ENCODE measurements at regions not wholly inside any gene's neighbourhood (a gene's known extent, or its start where the extent isn't known, plus 50 kb on each side); places are given as distances from the start of the nearest gene placed in this dataset.
"Not testable (repeated sequence)": the region's sequence is repeated elsewhere in the genome, so short reads cannot be mapped to it uniquely, and the experiment has no call there.

DNA sequence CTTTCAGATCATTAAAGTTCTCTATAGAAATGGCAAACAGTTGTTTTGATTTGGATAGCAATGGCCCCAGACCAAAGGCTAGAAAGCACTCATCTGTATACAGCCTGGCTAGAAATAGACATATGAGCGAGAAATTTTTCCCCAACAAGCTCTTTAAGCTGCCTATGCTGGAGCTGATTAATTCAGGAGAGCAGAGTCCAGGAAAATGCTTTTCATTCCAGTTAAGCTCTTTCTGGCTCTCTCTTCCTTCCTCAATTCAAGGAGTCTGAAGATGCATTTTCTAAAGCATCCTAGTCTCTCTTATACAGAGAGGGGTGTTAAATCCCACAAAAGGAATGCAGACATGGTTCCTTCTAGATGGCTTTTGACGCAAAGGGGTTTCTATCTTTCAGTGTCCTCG, 141.7 kb upstream of the RAI2 start:
- no peak for DNase-seq

DNA sequence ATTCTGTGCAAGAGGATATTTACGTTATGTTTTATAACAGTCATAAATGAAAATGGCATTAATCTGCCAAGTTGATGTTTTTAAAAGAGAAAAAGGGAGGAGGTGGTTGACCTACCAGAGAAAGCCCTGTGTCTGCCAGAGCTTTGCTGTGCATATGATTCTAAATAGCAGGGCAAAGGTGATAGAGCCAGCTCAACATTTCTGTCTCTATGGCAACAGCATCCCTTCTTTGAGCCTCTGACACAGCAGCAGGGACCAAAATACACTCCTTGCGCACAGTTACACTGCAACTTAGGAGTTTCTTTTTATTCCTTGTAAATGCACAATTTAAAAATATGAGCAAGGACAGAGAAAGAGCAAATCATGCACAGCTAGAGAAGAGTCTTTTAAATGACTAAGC, 133.3 kb upstream of the RAI2 start:
- DNase-seq, result no peak

DNA sequence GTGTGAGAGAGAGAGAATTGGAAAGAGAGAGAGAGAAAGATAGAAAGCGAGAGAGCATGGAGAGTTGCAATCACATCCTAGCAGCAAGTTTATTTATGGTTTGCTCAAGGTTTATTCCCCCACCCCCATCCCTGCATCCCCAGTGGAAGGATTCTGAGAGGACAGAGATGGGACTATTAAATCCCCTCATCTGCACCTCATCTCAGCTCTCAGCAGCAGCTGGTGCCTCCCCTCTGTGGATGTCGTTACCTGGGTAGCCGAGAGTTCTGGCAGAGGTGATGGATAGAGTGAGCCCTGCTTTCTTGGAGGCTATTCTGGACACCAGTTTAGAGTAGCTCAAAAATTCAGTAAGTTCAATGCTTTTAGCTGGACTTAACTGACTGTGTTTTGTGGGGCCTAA, 132.0 kb upstream of the RAI2 start:
- DNase-seq, result no peak

GRCh38 chrX:17990532-17990931, 129.4 kb upstream of the RAI2 start:
- DNase-seq, result no peak

GRCh38 chrX:17987783-17988182, 126.7 kb upstream of the RAI2 start:
- DNase-seq, result peak; percentile 52

DNA sequence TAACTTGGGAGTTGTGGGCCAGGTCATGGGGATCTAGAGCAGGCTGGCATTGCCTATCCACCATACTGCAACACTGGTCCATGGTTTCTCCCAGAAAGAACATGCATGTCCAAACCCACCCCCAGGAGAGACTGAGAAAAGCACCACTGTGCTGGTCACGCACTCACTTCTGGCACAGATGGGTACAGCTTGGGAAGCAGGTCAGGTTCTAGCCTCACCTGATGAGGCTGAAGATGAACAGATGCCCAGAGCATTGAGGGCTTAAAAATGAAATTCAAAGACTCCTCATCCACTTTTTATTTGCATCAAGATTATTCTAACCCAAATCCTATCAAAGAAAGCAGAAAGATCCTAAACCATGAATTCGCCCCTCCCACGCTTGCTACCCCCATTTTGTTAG, 125.9 kb upstream of the RAI2 start:
- DNase-seq, result no peak

DNA sequence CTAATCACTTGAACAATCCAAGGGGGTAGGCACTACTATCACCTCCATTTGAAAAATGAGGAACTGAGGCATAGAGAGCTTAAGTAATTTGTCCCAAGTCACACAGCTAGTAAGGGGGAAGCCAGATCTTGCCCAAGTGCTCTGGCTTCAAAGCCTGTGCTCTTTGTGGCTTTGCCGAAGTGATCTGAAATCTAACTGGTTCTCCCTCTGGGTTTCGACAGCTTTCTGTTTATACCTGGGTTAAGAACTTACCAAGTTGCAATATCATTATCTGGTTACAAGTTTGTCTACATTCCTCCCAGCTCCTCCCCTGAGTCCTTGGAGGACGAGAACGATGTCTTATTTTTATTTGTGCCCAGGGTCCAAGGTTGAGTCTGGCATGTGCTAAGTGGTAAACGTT, 125.3 kb upstream of the RAI2 start:
- DNase-seq, result no peak

DNA sequence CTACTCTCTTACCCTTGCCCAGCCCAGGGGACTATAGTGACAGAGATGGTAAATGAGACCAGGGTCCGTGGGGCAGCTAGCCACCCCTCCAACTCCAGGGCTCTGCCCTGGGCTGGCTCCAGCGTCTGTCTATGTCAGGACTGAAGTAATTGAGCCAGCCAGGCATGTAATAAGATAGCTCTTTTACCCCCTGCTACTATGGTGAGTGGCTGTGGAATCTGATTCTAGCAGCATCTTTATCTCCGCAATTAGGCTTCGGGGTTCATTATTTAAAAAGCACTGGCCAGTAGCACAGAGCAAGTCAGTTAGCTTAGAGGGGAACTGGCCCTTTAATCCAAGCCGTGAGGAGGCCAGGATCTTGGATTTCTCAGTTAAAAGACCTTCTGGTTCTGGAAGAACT, 123.3 kb upstream of the RAI2 start:
- DNase-seq, result no peak

GRCh38 chrX:17983389-17983788, 122.3 kb upstream of the RAI2 start:
- DNase-seq, result no peak

GRCh38 chrX:17977696-17978095, 116.6 kb upstream of the RAI2 start:
- no peak for DNase-seq

DNA sequence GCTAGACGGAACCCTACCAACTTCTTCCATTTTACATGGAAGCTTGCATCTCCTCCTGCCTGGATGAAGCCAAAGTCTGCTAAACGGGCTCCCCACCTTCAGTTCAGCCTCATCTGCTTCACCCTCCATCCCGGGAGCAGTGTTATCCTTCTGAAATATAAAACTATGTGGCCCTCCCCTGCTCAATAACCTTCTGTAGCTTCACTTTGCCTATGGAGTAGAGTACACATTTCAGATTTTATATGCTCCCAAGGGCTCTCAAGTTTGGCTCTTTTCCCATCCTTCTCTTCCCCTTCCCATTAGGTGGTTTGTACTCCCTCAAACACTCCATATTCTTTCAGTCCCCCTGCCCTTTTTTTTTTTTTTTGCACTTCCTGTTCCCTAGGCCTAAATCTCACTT, 115.9 kb upstream of the RAI2 start:
- no peak for DNase-seq

DNA sequence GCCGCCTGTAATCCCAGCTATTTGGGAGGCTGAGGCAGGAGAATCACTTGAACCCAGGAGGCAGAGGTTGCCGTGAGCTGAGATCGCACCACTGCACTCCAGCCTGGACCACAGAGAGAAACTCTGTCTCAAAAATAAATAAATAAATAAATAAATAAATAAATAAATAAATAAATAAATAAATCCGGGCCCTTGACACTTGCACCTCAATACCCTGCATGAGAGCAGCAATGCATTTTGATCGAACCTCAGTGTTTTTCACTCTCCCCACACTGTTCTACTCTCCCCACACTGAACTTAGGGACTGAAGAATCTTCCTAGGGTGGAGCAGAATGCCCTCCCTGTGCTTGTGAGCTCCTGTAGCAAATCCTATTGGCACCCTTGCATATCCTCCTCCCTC, 114.3 kb upstream of the RAI2 start:
- DNase-seq, result not testable (repeated sequence)

DNA sequence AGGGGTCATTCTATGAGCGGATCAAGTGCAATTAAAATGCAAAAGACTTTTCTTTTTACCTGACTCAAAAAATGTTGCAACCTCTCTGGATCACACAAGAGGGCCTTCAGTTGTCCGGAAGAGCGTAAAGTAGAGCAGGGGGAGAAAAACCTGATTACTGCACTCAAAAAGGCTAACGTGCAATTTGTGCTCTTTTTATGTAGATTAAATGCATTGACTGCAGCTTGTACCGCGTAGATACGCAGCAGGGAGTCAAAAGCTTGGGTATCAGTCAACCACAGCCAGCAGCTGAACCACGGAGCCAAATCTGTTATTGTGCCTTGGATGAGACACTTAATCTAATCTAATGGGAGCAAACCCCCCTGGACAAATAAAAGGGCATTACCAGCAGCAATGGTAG, 107.3 kb upstream of the RAI2 start:
- DNase-seq, result no peak

DNA sequence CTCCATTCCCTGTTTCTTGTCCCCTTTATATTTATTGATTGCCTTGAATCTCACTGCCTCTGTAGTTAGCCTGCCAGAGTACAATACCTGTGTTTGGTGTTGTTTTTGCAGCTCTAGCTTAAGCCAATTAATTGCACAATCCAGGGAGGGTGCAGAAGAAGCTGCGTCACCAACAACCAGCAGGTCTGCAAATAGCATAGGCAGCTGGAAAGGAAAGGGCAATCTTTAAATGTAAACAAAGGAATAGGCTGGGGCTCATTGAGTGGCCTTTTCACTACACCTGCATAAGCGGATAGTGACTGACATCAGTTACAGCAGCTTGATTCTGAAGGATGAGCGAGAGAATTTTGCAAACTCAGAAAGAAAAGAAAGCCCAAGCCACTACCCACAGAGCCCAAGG, 106.8 kb upstream of the RAI2 start:
- no peak for DNase-seq

- DNase-seq, result no peak
These were observed 103.8 kb upstream of the RAI2 start for GRCh38 chrX:17964871-17965270.

DNA sequence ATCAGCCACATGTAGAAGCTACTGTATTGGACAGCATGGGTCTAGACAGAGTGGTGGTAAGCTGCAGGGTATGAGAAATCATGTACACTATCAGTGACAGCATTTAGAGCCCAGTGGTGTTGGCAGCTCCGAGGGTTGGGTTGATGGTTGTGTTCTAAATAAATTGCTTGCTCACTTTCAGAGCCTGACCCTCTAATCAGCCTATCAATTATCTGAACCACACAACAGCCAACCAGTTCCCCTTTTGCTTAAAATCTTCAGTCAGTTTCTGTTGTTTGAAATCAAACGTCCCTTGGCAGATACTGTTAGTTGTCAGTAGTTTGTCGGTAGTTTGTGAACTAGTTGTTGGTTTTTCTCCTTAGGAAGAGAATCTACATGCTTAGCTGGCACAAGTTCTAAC, 99.8 kb upstream of the RAI2 start:
- no peak for DNase-seq

DNA sequence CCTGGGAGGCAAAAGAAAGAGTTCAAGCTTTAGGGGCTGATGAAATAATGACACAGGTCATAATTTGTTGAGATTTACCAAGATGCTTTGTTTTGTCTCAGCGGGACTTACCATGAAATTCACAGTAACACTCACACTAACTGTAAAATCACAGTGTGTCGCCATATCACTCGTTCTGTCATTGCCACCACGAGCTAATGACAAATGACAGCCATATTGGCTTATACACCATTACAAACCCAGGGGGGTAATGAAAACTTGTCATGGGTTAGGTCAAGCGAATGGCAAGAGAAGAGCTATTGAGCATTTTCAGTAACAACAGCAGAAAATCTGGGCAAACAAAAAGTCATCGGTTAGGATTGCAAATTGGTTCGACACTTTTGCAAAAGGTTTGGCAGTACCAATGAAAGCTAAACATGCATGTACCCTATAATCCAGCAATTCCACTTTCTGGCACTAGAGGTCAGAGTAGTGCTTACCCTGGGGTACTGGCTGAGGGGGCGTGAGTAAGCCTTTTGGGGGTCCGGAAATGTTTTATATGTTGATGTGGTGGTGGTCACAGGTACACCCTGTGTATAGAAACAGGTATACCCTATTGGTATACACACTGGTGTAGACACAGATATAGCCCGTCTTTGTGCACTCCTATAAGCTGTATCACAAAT, 83.9 kb upstream of the RAI2 start:
- DNase-seq, result no peak

GRCh38 chrX:17941171-17941570, 80.1 kb upstream of the RAI2 start:
- not testable (repeated sequence) for DNase-seq

- no peak for DNase-seq
These were observed 78.6 kb upstream of the RAI2 start for GRCh38 chrX:17939724-17940123.

DNA sequence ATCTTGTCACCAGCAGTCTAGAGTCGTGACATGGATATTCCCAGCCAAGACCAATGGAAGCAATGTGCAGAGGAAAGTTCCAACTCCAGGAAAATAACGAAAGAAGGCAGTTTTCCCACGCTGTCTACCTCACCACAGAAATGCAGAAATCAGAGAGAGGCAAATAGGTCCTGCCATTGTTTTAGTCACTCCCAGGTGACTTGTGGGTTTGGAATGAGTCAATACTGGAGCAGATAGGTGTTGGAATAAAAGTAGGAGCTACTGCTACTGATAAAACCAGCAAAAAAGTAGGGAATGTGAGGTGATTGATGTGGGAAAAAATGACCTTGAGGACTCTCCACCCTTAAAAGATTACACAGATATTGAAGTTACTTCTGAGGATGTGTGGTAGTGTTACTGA, 72.8 kb upstream of the RAI2 start:
- DNase-seq, result no peak

GRCh38 chrX:17932781-17933180, 71.7 kb upstream of the RAI2 start:
- DNase-seq, result no peak

DNA sequence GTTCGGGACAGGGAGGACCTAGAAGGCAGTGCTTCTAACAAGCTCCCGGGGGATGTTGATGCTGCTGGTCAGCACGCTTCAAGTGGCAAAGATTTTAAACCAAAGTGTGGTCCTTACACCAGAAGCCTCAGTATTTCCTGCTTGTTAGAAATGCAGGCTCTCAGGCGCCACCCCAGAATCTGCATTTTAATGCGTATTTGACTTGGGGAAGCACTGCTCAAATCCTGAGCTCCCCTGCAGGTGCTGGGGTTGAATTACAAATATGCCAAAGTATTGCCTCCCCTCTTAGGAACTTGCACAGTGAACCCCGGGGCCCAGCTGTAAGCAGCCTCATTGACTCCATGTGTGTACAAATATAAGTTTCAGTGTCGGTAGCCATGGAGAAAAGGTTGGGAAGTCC, 70.8 kb upstream of the RAI2 start:
- no peak for DNase-seq

DNA sequence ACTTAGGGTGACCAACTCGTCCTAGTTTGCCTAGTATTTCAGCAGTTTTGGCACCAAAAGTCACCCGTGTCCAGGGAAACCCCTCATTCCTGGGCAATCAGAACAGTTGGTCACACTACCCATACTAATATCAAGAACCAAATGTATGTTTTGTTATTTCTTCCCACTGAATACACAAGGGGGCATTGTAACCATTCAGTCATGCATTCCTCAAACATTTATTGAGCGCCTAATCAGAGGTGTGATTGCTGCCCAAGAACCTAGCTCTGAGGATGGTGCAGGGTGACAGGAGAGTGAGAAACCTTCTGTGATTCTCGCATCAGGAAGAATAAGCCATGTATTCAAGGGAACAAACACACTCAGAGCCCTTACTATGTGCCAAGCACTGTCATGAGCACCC, 69.8 kb upstream of the RAI2 start:
- DNase-seq, result no peak

DNA sequence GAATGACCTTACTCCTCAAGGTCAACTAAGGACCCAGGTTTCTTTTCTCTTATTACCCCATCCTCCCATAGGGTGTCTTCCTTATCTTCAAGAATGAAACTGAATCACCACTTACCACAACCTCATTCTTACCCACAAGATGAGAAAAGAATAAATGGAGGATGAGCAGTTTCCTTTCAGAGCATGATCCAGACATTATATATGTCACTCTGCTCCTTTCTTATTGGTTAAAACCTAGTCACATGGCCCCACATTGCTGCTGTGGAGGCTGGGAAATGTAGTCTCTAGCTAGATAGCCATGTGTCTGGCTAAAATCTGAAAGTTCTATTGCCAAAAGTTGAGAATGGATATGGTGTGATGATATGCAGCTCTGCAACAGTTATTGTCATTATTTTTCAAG, 62.4 kb upstream of the RAI2 start:
- peak; percentile 0 for DNase-seq

GRCh38 chrX:17922303-17922702, 61.2 kb upstream of the RAI2 start:
- DNase-seq, result no peak
